ENCODE measurements at regions not wholly inside any gene's neighbourhood (a gene's known extent, or its start where the extent isn't known, plus 50 kb on each side); places are given as distances from the start of the nearest gene placed in this dataset.

GRCh38 chr2:14257801-14258507 lies 374.6 kb upstream of the LRATD1 start:
- no peaks in the 10 kb centered on the region for H3K9me3 Mint-ChIP-seq
- no peak for DNase-seq (ENCODE audit: low spot score)
- Histone ChIP-seq H3K4me3 (no peak overlapping the region), H3K9me2 (ENCODE audit: insufficient read depth) (0 out of 2 replicates have a peak, but pooled peaks cover 13% of the 10 kb centered on the region), H3K4me1 (ENCODE audit: insufficient read depth) (no peaks in the 10 kb centered on the region), H3K36me3 (ENCODE audit: insufficient read depth) (no peaks in the 10 kb centered on the region), H3K27me3 (ENCODE audit: insufficient read depth) (no peaks in the 10 kb centered on the region), H3K4me2 (no peak overlapping the region), H3F3A (replicated peaks; ENCODE audit: low read depth) (no peaks in the 10 kb centered on the region), H3K79me2 (replicated peaks; ENCODE audit: insufficient read depth) (no peaks in the 10 kb centered on the region), H2AFZ (no peak overlapping the region; the same call in 1 of the 2 replicates), H4K20me1 (replicated peaks; ENCODE audit: insufficient read depth) (no peaks in the 10 kb centered on the region), H3K27ac (ENCODE audit: low read depth) (no peak overlapping the region)
- H3K27ac Mint-ChIP-seq, result no peak overlapping the region
- H3K36me3 Mint-ChIP-seq (ENCODE audit: low read depth), result no peaks in the 10 kb centered on the region
- no peaks in the 10 kb centered on the region for H3K27me3 Mint-ChIP-seq (ENCODE audit: insufficient read depth, low read depth, poor library complexity)
- TF ChIP-seq CREB1 (CRISPR knock-in tag; IDR thresholded peaks at IDR 0.05; ENCODE audit: low read depth) (no peak), JUNB (IDR thresholded peaks at IDR 0.05; ENCODE audit: unreplicated experiment) (no peak), ETS1 (IDR thresholded peaks at IDR 0.05) (no peak), EZH2 (IDR thresholded peaks at IDR 0.05; ENCODE audit: low read depth, unreplicated experiment) (no peak)
- no peak overlapping the region for H3K4me3 Mint-ChIP-seq
- H3K4me1 Mint-ChIP-seq, result peaks cover 5% of the 10 kb centered on the region
- no peak for ATAC-seq

DNA sequence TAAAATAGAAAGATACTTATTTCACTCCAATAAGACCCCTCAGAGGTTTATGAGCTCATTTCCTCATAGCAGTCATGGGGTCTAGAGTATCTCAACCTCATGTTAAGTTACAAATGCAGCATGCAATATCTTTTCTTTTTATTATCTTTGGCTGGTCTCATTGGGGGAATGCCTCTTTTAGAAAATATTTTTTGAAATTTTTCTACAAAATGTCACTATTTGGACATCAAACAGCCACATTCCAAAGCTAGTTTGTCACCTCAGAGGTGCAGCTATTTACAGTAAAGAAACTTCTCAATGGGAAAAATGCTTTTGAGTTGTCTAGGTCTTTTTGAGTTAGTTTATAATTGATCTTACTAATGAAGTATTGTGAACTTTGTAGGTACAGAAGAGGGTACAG lies 370.7 kb upstream of the LRATD1 start:
- Histone ChIP-seq H3F3A (replicated peaks; ENCODE audit: low read depth) (no peaks in the 10 kb centered on the region), H3K27ac (ENCODE audit: low read depth) (no peak overlapping the region)

More for the DNA sequence above, 370.7 kb upstream of the LRATD1 start:
- Histone ChIP-seq H3K4me3 (no peak overlapping the region), H3K4me2 (no peak overlapping the region), H3K27me3 (ENCODE audit: insufficient read depth) (no peaks in the 10 kb centered on the region), H3K79me2 (replicated peaks; ENCODE audit: insufficient read depth) (no peaks in the 10 kb centered on the region), H3K9me2 (ENCODE audit: insufficient read depth) (0 out of 2 replicates have a peak, but pooled peaks cover 14% of the 10 kb centered on the region), H3K36me3 (ENCODE audit: insufficient read depth) (no peaks in the 10 kb centered on the region), H2AFZ (no peak overlapping the region; the same call in 1 of the 2 replicates), H4K20me1 (replicated peaks; ENCODE audit: insufficient read depth) (no peaks in the 10 kb centered on the region), H3K4me1 (ENCODE audit: insufficient read depth) (no peaks in the 10 kb centered on the region)
- TF ChIP-seq, protein P1, sequence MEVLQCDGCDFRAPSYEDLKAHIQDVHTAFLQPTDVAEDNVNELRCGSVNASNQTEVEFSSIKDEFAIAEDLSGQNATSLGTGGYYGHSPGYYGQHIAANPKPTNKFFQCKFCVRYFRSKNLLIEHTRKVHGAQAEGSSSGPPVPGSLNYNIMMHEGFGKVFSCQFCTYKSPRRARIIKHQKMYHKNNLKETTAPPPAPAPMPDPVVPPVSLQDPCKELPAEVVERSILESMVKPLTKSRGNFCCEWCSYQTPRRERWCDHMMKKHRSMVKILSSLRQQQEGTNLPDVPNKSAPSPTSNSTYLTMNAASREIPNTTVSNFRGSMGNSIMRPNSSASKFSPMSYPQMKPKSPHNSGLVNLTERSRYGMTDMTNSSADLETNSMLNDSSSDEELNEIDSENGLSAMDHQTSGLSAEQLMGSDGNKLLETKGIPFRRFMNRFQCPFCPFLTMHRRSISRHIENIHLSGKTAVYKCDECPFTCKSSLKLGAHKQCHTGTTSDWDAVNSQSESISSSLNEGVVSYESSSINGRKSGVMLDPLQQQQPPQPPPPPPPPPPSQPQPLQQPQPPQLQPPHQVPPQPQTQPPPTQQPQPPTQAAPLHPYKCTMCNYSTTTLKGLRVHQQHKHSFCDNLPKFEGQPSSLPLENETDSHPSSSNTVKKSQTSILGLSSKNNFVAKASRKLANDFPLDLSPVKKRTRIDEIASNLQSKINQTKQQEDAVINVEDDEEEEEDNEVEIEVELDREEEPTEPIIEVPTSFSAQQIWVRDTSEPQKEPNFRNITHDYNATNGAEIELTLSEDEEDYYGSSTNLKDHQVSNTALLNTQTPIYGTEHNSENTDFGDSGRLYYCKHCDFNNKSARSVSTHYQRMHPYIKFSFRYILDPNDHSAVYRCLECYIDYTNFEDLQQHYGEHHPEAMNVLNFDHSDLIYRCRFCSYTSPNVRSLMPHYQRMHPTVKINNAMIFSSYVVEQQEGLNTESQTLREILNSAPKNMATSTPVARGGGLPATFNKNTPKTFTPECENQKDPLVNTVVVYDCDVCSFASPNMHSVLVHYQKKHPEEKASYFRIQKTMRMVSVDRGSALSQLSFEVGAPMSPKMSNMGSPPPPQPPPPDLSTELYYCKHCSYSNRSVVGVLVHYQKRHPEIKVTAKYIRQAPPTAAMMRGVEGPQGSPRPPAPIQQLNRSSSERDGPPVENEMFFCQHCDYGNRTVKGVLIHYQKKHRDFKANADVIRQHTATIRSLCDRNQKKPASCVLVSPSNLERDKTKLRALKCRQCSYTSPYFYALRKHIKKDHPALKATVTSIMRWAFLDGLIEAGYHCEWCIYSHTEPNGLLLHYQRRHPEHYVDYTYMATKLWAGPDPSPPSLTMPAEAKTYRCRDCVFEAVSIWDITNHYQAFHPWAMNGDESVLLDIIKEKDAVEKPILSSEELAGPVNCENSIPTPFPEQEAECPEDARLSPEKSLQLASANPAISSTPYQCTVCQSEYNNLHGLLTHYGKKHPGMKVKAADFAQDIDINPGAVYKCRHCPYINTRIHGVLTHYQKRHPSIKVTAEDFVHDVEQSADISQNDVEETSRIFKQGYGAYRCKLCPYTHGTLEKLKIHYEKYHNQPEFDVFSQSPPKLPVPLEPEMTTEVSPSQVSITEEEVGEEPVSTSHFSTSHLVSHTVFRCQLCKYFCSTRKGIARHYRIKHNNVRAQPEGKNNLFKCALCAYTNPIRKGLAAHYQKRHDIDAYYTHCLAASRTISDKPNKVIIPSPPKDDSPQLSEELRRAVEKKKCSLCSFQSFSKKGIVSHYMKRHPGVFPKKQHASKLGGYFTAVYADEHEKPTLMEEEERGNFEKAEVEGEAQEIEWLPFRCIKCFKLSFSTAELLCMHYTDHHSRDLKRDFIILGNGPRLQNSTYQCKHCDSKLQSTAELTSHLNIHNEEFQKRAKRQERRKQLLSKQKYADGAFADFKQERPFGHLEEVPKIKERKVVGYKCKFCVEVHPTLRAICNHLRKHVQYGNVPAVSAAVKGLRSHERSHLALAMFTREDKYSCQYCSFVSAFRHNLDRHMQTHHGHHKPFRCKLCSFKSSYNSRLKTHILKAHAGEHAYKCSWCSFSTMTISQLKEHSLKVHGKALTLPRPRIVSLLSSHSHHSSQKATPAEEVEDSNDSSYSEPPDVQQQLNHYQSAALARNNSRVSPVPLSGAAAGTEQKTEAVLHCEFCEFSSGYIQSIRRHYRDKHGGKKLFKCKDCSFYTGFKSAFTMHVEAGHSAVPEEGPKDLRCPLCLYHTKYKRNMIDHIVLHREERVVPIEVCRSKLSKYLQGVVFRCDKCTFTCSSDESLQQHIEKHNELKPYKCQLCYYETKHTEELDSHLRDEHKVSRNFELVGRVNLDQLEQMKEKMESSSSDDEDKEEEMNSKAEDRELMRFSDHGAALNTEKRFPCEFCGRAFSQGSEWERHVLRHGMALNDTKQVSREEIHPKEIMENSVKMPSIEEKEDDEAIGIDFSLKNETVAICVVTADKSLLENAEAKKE (CRISPR knock-in tag; IDR thresholded peaks at IDR 0.05), result no peak
- no peak for TF ChIP-seq ETS1 (IDR thresholded peaks at IDR 0.05)
- TF ChIP-seq NANOG (IDR thresholded peaks at IDR 0.05; ENCODE audit: borderline replicate concordance), result no peak
- no peak for TF ChIP-seq CREB1 (CRISPR knock-in tag; IDR thresholded peaks at IDR 0.05; ENCODE audit: low read depth)
- TF ChIP-seq CTCF (conservative IDR thresholded peaks at IDR 0.05; ENCODE audit: low read depth in 2 of 2), result no peak
- TF ChIP-seq ZNF331 (CRISPR knock-in tag; IDR thresholded peaks at IDR 0.05; ENCODE audit: low read depth), result no peak
- H3K27ac Mint-ChIP-seq, result no peak overlapping the region
- H3K4me3 Mint-ChIP-seq, result no peak overlapping the region
- H3K27me3 Mint-ChIP-seq (ENCODE audit: insufficient read depth, low read depth, poor library complexity), result peaks cover 3% of the 10 kb centered on the region
- ATAC-seq (no peak), DNase-seq (ENCODE audit: low spot score) (no peak)
- H3K4me1 Mint-ChIP-seq, result peaks cover 7% of the 10 kb centered on the region; the same call in 2 of the 3 replicates
- H3K9me3 Mint-ChIP-seq, result no peaks in the 10 kb centered on the region
- H3K36me3 Mint-ChIP-seq (ENCODE audit: low read depth), result no peaks in the 10 kb centered on the region
